ENCODE measurements at regions not wholly inside any gene's neighbourhood (a gene's known extent, or its start where the extent isn't known, plus 50 kb on each side); places are given as distances from the start of the nearest gene placed in this dataset.
"Not testable (repeated sequence)": the region's sequence is repeated elsewhere in the genome, so short reads cannot be mapped to it uniquely, and the experiment has no call there.

GRCh38 chr12:124092532-124092931 lies 119.5 kb downstream of the ZNF664 start:
- not testable (repeated sequence) for TF ChIP-seq CTCF (conservative IDR thresholded peaks at IDR 0.05); ZFX (IDR thresholded peaks at IDR 0.05)
